MG63 (cell line): ENCODE measurements at regions not wholly inside any gene's neighbourhood (a gene's known extent, or its start where the extent isn't known, plus 50 kb on each side); places are given as distances from the start of the nearest gene placed in this dataset.

ENCODE experiments used
- DNase-seq: peaks from one replicate; pipeline ENCODE4 v3.0.0-alpha.2; 2020
- H3K27me3 ChIP-seq: fragments of 250-450 bp; sonication (Bioruptor Pico); 2 replicates; pipeline ENCODE4 v1.5.1; 2020; ENCODE audit warnings: mild to moderate bottlenecking, moderate library complexity
- H3K36me3 ChIP-seq: fragments of 250-450 bp; sonication (Bioruptor Pico); 2 replicates; pipeline ENCODE4 v1.5.1; 2020; ENCODE audit warnings: mild to moderate bottlenecking, moderate library complexity
- H3K4me3 ChIP-seq: fragments of 250-450 bp; sonication (Bioruptor Pico); 2 replicates; pipeline ENCODE4 v1.5.1; 2020; ENCODE audit warnings: mild to moderate bottlenecking, moderate library complexity
- H3K9me3 ChIP-seq: fragments of 250-450 bp; sonication (Bioruptor Pico); 2 replicates; pipeline ENCODE4 v1.5.1; 2020; ENCODE audit warnings: mild to moderate bottlenecking, moderate library complexity

DNA sequence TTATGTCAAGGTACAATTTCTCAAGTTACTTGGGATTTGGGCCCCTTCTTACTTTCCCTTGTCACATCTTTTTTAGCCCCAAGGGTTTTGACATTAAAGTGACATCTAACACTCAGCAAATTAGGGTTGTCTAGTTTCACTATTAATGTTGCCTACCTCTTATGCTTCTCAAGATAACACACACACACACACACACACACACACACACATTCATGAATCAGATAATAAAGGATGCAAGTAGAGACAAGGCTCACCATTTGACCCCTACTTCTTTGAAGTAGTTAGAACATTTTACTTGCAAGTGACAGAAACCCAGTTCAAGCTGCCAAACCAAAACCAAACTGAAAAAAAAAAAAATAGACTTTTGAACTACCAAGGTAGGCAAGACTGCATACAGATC lies 138.8 kb downstream of the TRIB2 start:
- H3K4me3 ChIP-seq = no peak overlapping the region
- H3K9me3 ChIP-seq = peaks cover 42% of the 10 kb centered on the region
- H3K27me3 ChIP-seq = no peaks in the 10 kb centered on the region
- peaks cover 12% of the 10 kb centered on the region for H3K36me3 ChIP-seq
- DNase-seq = no peak

DNA sequence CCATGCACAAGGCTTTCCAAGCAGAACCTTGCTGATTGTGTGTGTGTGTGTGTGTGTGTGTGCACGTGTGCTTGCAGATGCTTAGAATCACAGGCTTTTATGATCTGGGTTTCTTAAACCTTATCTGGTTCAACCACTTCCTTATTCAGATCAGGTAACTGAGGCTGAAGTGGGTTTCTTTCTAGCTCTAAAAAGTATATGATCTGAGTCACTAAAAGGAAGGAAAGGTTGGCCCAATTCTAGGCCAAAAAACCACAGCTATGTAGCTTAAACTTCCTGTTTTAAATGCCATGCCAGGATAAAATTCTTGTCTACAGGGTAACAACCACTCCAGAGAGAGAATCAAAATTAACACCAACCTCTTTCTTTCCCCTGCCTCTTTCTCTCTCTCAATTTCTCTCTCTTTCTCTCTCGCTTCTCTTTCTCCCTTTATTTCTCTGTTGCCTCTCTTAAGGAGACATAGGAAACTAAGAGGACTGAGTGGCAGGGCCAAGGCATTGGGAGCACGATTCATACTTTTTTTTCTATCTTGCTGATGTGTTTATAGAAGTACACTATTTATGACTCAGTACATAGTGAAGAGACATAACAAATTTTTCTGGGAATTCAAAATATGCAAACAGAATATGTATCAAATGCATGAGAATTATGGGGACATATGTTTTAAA lies 140.3 kb downstream of the TRIB2 start:
- peak; percentile 70 for DNase-seq
- no peak overlapping the region for H3K4me3 ChIP-seq
- H3K27me3 ChIP-seq = no peaks in the 10 kb centered on the region
- H3K36me3 ChIP-seq = peaks cover 12% of the 10 kb centered on the region
- H3K9me3 ChIP-seq = peaks cover 48% of the 10 kb centered on the region

DNA sequence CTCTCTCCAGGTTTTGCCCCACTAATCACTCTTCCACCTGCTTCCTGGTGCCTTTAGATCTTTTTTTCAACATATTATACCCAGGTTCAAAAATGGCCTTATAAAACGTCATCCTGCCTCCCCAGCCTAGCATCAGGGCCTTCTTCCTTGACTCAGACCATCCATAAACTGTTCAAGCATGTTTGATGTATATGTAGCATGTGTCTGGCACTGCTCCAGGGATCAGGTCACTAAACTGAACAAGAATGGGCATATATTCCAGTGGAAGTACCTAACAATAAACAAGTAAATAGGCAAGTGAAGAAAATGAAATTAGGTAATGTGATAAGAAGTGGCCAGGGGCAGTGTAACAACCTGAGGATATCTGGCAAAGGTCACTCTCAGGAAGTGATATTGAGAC lies 141.2 kb downstream of the TRIB2 start:
- Histone ChIP-seq H3K9me3 (peaks cover 49% of the 10 kb centered on the region), H3K36me3 (peaks cover 12% of the 10 kb centered on the region), H3K4me3 (no peak overlapping the region), H3K27me3 (no peaks in the 10 kb centered on the region)
- DNase-seq = peak; percentile 53

DNA sequence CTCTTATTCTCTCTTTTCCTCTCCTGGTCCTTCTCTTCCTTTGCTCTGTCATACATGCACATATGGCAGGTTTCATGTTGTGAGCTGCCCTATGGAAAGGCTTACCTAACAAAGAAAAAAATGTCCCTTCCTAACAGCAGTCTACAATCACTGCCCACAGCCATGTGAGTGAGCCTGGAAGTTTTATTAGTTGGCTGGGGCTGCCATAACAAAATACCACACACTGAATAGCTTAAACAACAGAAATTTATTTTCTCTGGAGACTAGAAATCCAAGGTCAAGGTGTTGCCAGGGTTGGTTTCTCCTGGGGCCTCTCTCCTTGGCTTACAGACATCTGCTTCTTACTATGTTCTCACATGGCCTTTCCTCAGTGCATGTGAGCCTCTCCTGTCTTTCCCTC lies 142.1 kb downstream of the TRIB2 start:
- peaks cover 12% of the 10 kb centered on the region for H3K36me3 ChIP-seq
- H3K27me3 ChIP-seq = no peaks in the 10 kb centered on the region
- no peak overlapping the region for H3K4me3 ChIP-seq
- no peak for DNase-seq
- H3K9me3 ChIP-seq = peaks cover 51% of the 10 kb centered on the region

DNA sequence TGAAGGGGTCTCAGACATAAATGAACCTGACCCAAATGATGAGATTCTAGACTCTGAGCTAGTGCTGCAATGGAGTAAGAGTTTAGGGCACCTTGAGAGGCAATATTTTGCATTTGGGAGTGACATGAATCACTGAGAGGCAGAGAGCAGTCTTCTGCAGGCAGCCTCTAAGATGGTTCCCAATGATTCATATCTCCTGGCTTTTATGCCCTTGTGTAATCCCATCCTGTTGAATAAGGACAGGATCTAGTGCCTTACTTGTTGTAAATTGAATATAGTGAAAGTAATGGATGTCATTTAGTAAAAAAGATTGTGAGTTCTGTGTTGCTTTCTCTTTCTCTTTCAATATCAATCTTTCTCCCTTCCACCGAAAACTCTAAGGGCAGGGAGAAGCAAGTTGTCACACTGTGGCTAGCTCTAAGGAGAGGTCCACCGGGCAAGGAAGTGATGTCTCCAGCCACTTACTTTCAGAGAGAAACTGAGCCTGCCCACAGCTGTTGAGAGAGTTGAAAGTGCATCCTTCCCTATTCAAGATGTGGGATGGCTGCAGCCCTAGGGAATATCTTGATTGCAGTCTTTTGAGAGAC lies 144.7 kb downstream of the TRIB2 start:
- DNase-seq = no peak
- peaks cover 12% of the 10 kb centered on the region for H3K36me3 ChIP-seq
- peaks cover 70% of the 10 kb centered on the region for H3K9me3 ChIP-seq
- H3K4me3 ChIP-seq = no peak overlapping the region
- no peaks in the 10 kb centered on the region for H3K27me3 ChIP-seq

DNA sequence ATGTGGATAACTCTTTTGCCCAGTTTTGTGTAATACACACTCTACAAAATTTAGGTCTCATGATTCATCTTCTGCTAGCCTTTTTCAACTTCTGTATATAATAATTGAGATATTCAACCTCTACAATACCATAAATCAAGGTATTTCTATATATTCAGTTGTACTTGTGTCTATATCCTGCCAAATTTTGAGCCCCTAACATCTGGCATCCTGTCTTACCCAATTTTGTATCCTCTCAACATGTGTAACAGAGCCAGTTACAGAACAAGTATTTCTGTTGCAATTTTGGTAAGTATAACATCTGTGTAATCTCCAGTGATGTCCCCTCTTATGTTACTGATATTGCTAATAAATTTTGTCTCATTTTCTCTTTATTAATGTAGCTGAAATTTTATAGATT lies 145.8 kb downstream of the TRIB2 start:
- H3K4me3 ChIP-seq = no peak overlapping the region
- peaks cover 12% of the 10 kb centered on the region for H3K36me3 ChIP-seq
- no peaks in the 10 kb centered on the region for H3K27me3 ChIP-seq
- peaks cover 72% of the 10 kb centered on the region for H3K9me3 ChIP-seq
- DNase-seq = no peak

DNA sequence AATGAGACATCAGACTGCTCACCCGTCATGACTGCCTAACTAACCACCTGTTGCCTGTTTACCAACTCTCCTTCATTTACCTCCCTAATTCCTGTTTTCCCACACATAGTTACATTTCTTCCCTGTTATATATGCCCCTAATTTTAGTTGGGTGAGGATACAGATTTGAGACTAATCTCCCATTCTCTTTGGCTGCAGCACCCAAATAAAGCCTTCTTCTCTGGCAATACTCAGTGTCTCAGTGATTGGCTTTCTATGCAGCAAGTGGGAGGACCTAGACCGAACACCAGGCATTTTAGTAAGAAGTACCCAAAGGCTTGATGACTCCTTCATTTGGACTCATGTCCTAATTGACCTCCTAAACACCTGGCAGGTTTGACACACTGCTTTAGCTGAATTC lies 147.2 kb downstream of the TRIB2 start:
- no peak overlapping the region for H3K4me3 ChIP-seq
- H3K27me3 ChIP-seq = no peaks in the 10 kb centered on the region
- DNase-seq = no peak
- H3K9me3 ChIP-seq = peaks cover 64% of the 10 kb centered on the region
- peaks cover 8% of the 10 kb centered on the region for H3K36me3 ChIP-seq

DNA sequence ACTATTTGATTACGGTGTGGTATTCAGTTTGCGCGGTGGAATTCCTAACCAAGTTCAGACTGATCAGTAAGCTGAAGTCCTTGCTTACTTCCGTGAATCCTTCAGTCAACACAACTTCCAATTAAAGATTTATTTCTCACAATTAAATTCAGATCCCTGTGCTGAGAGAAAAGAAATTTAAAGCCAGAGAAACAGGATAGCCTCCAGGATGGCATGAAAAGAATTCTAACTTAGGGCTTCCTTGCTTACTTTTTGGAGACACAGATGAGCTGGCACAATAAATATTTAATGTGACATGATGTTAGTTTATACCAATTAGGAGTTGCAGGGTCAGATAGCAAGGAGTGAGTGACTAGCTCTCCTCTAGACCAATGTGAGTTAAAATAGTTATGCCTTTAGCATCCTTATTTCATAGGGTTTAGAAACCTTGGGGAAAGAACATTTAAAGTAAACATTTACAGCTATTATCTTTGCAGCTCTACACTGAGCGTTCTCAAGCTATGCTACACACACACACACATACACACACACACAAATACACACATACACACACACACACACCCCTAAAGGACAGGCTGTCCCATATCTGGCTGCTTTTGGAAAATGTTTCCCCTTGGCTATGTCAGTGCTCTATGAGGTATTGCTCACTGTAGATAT lies 151.0 kb downstream of the TRIB2 start:
- peaks cover 36% of the 10 kb centered on the region for H3K9me3 ChIP-seq
- no peaks in the 10 kb centered on the region for H3K36me3 ChIP-seq
- H3K27me3 ChIP-seq = no peaks in the 10 kb centered on the region
- DNase-seq = no peak
- no peak overlapping the region for H3K4me3 ChIP-seq

DNA sequence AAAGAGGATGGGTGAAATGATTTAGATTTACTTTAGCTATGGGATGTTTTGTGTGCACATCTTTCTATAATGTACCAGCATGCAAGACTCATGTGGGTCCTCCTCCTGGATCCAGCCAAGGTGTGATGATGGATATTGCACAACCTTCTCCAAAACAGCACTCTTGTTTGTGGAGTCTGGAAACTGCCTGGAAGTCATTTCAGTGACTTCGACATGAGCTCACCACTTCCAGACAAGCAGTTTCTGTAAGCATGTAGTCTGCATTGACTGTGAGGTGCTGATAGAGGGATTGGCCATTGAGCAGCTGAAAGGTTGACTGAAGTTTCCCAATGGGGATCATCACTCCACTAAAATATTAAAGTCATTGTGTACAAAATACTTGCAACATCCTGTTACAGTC lies 154.0 kb downstream of the TRIB2 start:
- Histone ChIP-seq H3K27me3 (no peaks in the 10 kb centered on the region), H3K9me3 (peaks cover 8% of the 10 kb centered on the region), H3K36me3 (no peaks in the 10 kb centered on the region), H3K4me3 (no peak overlapping the region)
- DNase-seq = no peak

DNA sequence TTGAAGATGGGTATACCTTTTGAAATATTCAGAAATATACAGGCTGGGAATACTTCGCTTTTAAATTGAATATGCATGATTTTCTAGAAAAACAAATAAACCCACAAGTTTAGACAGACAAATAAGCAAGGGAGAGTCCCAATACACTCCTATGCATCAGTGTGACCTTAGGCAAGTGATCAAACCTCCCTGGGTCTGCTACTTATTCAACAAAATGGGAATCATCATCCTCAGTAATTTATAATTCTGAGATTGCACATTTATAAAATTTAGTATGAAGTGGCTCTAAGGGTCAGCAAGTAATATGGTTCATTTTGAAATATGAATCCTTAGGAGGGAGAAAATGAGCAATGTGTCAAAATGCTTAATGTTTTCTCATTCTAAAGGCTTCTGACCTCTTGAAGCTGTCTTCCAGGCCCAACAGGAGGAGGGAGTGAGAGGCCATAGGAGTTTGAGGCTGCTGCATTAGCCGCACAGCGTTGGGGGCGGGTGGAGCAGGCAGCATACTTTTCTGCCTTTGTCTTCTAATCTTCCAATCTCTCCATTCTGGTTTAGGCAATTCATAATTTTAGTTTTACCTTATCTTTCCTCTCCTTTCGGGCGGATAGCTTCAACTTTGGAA lies 155.1 kb downstream of the TRIB2 start:
- Histone ChIP-seq H3K9me3 (no peaks in the 10 kb centered on the region), H3K27me3 (no peaks in the 10 kb centered on the region), H3K36me3 (no peaks in the 10 kb centered on the region), H3K4me3 (no peak overlapping the region)
- no peak for DNase-seq

DNA sequence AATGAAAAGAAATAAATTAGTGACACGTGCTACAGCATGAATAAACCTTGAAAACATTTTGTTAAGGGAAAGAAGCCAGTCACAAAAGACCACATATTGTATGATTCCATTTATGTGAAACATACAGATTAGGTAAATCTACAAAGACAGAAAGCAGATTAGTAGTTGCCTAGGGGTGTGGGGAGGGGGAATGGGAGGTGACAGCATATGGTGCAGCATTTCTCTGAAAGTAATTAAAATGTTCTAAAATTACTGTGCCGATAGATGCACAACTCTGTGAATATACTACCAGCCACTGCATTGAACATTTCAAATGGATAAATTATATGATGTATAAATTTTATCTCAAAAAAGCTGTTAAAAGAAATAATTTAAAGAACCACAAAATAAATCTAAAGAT lies 161.0 kb downstream of the TRIB2 start:
- no peaks in the 10 kb centered on the region for H3K36me3 ChIP-seq
- no peak overlapping the region for H3K4me3 ChIP-seq
- no peaks in the 10 kb centered on the region for H3K9me3 ChIP-seq
- no peak for DNase-seq
- H3K27me3 ChIP-seq = no peaks in the 10 kb centered on the region

DNA sequence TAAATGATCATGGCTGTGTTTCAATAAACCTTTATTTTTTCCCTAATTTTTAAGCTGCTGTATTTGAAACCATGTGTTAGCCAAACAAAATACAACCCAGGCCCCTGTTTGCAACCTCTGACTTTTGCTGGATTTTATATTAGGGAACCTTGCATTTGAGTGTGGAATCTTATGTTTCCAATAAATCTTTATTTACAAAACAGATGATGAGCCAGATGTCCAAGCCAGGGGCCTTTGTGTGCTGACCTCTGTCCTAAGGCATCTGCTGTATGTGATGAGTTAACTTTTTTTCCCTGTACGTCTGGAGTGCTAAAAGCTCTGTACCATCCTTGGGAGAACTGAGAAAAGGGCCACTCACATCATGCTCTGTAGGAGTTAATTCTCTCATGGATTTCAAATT lies 162.9 kb downstream of the TRIB2 start:
- Histone ChIP-seq H3K36me3 (no peaks in the 10 kb centered on the region), H3K9me3 (no peaks in the 10 kb centered on the region), H3K27me3 (no peaks in the 10 kb centered on the region), H3K4me3 (no peak overlapping the region)
- DNase-seq = no peak

DNA sequence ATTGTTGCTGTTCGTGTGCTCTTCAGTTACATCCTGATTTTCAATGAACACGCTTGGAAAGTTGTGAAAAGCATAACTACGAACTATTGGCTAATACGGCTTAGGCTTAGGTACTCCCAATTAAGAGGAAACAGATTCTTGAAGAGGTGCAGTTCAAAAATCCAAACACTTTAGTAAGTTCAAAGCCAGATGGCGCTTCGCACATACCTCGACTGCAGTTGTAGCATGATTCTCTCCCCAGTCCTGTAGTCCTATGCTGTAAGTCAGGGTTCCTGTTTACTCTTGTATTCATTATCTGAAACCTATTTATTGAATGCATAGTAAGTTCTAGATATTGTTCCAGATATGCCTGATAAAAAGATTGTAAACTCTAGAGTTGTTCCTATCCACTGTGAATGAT lies 165.2 kb downstream of the TRIB2 start:
- H3K36me3 ChIP-seq = no peaks in the 10 kb centered on the region
- no peaks in the 10 kb centered on the region for H3K27me3 ChIP-seq
- no peak overlapping the region for H3K4me3 ChIP-seq
- DNase-seq = no peak
- no peaks in the 10 kb centered on the region for H3K9me3 ChIP-seq

DNA sequence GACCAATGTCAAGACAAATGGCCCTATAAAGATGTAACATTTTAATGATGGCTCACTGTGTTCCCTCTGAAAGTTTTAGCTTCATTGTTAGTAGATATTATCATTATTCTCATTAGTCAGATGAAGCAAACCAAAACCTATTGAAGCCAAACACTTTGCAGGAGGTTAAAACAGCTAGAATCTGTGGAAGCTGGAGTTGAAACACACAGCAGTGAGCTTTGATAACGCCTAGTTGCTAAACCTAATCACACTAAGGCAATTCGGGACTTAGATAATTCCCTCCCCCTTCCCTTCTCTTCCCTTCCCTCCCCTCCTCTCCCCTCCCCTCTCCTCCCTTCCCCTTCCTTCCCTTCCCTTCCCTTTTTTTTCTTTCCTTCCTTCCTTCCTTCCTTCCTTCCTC lies 165.7 kb downstream of the TRIB2 start:
- DNase-seq = no peak
- Histone ChIP-seq H3K36me3 (no peaks in the 10 kb centered on the region), H3K9me3 (no peaks in the 10 kb centered on the region), H3K27me3 (no peaks in the 10 kb centered on the region), H3K4me3 (no peak overlapping the region)

DNA sequence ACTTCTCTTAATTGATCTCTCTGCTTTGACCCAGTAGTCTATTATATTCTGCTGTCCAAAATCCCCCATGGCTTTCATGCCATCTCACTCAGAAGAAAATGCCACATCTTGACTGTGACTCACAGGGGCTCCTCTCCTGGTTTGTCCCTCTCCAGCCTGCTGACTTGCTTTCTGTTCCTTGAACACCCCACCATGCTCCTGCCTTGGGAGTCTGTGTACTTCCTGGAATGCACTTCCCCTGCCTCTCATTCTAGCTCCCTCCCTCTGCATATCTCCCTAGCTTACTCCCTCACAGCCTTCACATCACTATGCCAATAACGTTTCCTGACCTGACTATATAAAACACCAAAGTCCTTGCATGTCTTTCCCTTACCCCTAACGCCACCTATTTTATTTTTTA lies 167.2 kb downstream of the TRIB2 start:
- peak; percentile 37 for DNase-seq
- no peak overlapping the region for H3K4me3 ChIP-seq
- no peaks in the 10 kb centered on the region for H3K9me3 ChIP-seq
- H3K27me3 ChIP-seq = no peaks in the 10 kb centered on the region
- no peaks in the 10 kb centered on the region for H3K36me3 ChIP-seq

DNA sequence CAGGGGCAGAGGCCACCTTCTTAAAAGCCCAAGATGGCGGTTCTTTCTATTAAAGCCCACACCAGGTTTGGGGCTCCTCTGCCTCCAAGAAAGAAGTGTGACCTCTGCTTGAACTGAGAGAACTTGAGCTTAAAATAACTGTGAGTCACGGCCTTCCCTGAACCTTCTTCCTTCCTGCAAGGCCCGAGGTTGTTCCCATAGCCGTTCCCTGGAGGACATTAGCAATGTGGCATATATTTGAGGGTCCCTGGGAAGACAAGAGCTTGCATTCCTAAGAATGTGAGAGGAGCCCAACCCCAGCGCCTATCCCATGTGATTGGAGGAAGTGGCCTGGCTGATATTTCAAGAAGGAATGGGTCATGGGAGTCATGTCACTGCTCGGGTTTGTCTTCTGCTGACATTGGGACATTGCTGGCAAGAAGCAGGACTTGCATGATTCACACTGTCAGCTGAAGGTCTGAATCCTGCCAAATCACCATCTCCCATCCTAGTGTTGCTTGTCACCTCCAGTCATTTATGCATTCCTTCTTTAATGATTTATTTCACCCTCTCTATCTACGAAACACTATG lies 168.1 kb downstream of the TRIB2 start:
- no peak overlapping the region for H3K4me3 ChIP-seq
- no peaks in the 10 kb centered on the region for H3K27me3 ChIP-seq
- no peaks in the 10 kb centered on the region for H3K9me3 ChIP-seq
- peak; percentile 76 for DNase-seq
- H3K36me3 ChIP-seq = no peaks in the 10 kb centered on the region

DNA sequence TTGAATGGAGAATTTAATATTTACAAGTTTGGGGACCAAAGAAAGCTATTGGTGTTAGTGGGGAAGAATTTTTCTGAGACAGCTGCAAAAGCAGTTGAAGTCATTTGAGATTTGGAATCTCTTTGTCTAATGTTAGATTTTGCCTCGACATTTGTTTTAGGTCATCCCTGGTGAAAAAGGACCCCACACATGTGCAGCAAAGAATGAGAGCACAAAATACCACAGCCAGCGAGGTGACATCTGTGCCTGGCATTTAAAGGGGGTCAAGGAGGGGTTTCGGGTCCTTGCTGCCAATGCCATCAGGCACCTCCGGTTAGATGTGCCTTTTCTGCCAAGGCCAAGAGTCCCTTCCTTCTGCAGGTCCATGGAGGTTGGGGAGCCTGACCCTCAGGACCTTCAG lies 173.3 kb downstream of the TRIB2 start:
- Histone ChIP-seq H3K9me3 (peaks cover 18% of the 10 kb centered on the region), H3K4me3 (no peak overlapping the region), H3K27me3 (no peaks in the 10 kb centered on the region), H3K36me3 (no peaks in the 10 kb centered on the region)
- DNase-seq = no peak
